K562 (cell line): ENCODE measurements at regions not wholly inside any gene's neighbourhood (a gene's known extent, or its start where the extent isn't known, plus 50 kb on each side); places are given as distances from the start of the nearest gene placed in this dataset.

Experiments
- CTCF ChIP-seq, 3 experiments: IDR thresholded peaks in 2 of 3; conservative IDR thresholded peaks in 1 of 3; 2 replicates each; pipeline ENCODE4 v1.5.1; 2011 to 2012; ENCODE audit warnings: low read length in 3 of 3, mild to moderate bottlenecking in 3 of 3, control low read depth in 2 of 3, improper control_type of control experiment in 1 of 3, inconsistent platforms in 1 of 3, low read depth in 1 of 3, mixed read lengths in 1 of 3, moderate library complexity in 1 of 3; ENCODE audit not compliant: insufficient read depth in 2 of 3
- E2F6 ChIP-seq, 2 experiments: IDR thresholded peaks; 2 replicates each; pipeline ENCODE4 v1.6.1; 2011; ENCODE audit warnings: borderline replicate concordance in 1 of 2, control low read depth in 1 of 2, low read depth in 1 of 2, low read length in 1 of 2, mild to moderate bottlenecking in 1 of 2, mixed read lengths in 1 of 2, moderate library complexity in 1 of 2; ENCODE audit not compliant: insufficient read depth in 1 of 2, insufficient read length in 1 of 2, poor library complexity in 1 of 2, severe bottlenecking in 1 of 2; ENCODE audit errors: extremely low read depth in 1 of 2
- GABPA ChIP-seq: fragments of 200-800 bp; sonication (Bioruptor generic); conservative IDR thresholded peaks from 2 replicates; pipeline ENCODE4 v1.6.1; 2016; ENCODE audit warnings: low read depth, missing genetic modification characterization, missing compliant biosample characterization
- GATAD2A ChIP-seq: fragments of 450-650 bp; IDR thresholded peaks from 2 replicates; pipeline ENCODE4 v1.6.1; 2017
- MAFG ChIP-seq: fragments of 450-650 bp; conservative IDR thresholded peaks from 2 replicates; pipeline ENCODE4 v1.6.1; 2016; ENCODE audit warnings: missing genetic modification characterization, missing compliant biosample characterization
- POLR2AphosphoS5 ChIP-seq: IDR thresholded peaks from 2 replicates; pipeline ENCODE4 v1.6.1; 2011; ENCODE audit warnings: mild to moderate bottlenecking, low read depth, low read length, moderate library complexity; ENCODE audit not compliant: control insufficient read depth, insufficient read depth
- PREB ChIP-seq: sonication (generic); formaldehyde crosslinking; IDR thresholded peaks from 2 replicates; pipeline ENCODE4 v1.8.1; 2023; ENCODE audit warnings: mild to moderate bottlenecking, missing genetic modification reagents
- RNF219 ChIP-seq: fragments of 250-450 bp; sonication (Bioruptor Pico); IDR thresholded peaks from 2 replicates; pipeline ENCODE4 v1.5.0; 2022; ENCODE audit warnings: mild to moderate bottlenecking
- SIX5 ChIP-seq, 2 experiments: IDR thresholded peaks; 2 replicates each; pipeline ENCODE4 v1.6.1; 2011; ENCODE audit warnings: low read length in 2 of 2, borderline replicate concordance in 1 of 2, low read depth in 1 of 2, mild to moderate bottlenecking in 1 of 2, moderate library complexity in 1 of 2; ENCODE audit not compliant: insufficient read depth in 1 of 2
- SOX6 ChIP-seq: fragments of 450-650 bp; IDR thresholded peaks from 2 replicates; pipeline ENCODE4 v1.6.1; 2014; ENCODE audit warnings: mild to moderate bottlenecking
- TAF1 ChIP-seq: IDR thresholded peaks from 2 replicates; pipeline ENCODE4 v1.6.1; 2011; ENCODE audit warnings: mild to moderate bottlenecking, low read length, moderate library complexity; ENCODE audit not compliant: insufficient read depth, control insufficient read depth, severe bottlenecking; ENCODE audit errors: extremely low read depth
- TEAD4 ChIP-seq, 2 experiments: sonication (generic) in 1 of 2; formaldehyde crosslinking in 1 of 2; IDR thresholded peaks; 2 replicates each; pipeline versions ENCODE4 v1.6.1 to v1.8.0; 2012 to 2022; ENCODE audit warnings: borderline replicate concordance in 1 of 2, inconsistent platforms in 1 of 2, low read length in 1 of 2, mild to moderate bottlenecking in 1 of 2, missing genetic modification reagents in 1 of 2

GRCh38 chr10:83941189-83941588 is 198.1 kb upstream of the GHITM start:
- TF ChIP-seq GATAD2A (no peak), POLR2AphosphoS5 (no peak), CTCF (IDR thresholded peaks at IDR 0.05 in 2 of 3, conservative IDR thresholded peaks at IDR 0.05 in 1 of 3; ENCODE audit: insufficient read depth in 2 of 3, low read depth in 1 of 3, low read length in 3 of 3) (no peak), PREB (CRISPR knock-in tag) (no peak), SOX6 (no peak), MAFG (tag) (no peak), RNF219 (CRISPR knock-in tag) (no peak), E2F6 (IDR thresholded peaks at IDR 0.05; ENCODE audit: borderline replicate concordance in 1 of 2, extremely low read depth in 1 of 2, insufficient read depth in 1 of 2, insufficient read length in 1 of 2, low read depth in 1 of 2, low read length in 1 of 2, poor library complexity in 1 of 2, severe bottlenecking in 1 of 2) (no peak), GABPA (tag) (no peak), TEAD4 (IDR thresholded peaks at IDR 0.05; ENCODE audit: low read length) (no peak), TEAD4 (CRISPR knock-in tag; IDR thresholded peaks at IDR 0.05; ENCODE audit: borderline replicate concordance) (no peak), SIX5 (IDR thresholded peaks at IDR 0.05; ENCODE audit: borderline replicate concordance in 1 of 2, insufficient read depth in 1 of 2, low read depth in 1 of 2, low read length in 2 of 2) (no peak), TAF1 (no peak)
